ENCODE measurements at regions not wholly inside any gene's neighbourhood (a gene's known extent, or its start where the extent isn't known, plus 50 kb on each side); places are given as distances from the start of the nearest gene placed in this dataset.

GRCh38 chr18:78165525-78165924, 814.1 kb upstream of the SALL3 start:
- DNase-seq = no peak

DNA sequence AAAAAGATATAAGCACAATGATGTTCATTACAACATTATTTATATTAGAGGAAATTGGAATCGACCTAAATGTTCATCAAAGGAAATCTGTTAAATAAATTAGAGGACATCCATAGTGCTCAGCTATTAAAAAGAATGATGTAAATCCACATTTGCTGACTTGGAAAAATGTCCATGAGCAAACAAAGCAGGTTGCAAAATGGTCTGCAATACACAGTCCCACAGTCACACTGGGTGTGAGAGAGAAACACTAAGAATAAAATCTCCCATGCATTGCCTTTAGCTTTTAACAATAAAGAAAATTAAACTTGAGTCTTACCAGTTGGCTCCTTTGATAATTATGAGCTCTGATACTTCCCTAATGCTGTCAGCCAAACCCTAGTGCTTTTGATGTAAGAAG, 811.1 kb upstream of the SALL3 start:
- no peak for DNase-seq

GRCh38 chr18:78169174-78169864, 810.3 kb upstream of the SALL3 start:
- no peak for DNase-seq

DNA sequence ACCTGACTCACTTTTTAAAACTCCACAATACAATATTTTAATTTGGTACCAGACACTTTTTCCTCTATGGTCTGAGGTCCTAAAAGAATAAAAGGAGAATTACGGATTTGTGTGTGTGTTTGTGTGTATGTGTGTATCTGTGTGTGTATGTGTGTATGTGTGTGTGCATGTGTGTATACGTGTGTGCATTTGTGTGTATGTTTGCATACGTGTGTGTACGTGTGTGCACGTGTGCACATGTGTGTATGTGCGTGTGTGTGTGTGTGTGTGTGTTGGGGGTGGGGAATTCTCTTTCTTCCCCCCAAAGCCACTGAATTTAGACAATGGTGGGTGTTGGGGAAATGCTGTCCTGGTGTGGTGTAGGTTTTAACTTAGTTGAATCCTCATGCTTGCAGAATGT, 807.7 kb upstream of the SALL3 start:
- no peak for DNase-seq

- DNase-seq = no peak
Measured at GRCh38 chr18:78174737-78175136, 804.9 kb upstream of the SALL3 start.

DNA sequence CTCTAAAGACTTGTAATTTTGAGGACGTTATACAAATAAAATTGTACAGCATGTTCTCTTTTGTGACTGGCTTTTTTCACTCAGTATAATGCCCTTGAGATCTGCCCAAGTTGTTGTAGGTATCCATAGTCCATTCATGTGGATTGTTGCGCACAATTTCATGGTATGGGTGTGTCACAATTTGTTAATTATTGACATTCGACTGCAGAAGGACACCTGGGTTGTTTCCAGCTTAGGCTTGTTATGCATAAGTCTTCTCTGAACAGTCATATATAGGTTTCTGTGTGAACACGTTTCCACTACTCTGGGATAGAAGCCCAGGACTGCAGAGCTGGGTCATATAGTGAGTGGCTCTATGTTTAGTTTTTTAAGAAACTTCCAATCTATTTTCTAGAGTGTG, 800.8 kb upstream of the SALL3 start:
- no peak for DNase-seq

DNA sequence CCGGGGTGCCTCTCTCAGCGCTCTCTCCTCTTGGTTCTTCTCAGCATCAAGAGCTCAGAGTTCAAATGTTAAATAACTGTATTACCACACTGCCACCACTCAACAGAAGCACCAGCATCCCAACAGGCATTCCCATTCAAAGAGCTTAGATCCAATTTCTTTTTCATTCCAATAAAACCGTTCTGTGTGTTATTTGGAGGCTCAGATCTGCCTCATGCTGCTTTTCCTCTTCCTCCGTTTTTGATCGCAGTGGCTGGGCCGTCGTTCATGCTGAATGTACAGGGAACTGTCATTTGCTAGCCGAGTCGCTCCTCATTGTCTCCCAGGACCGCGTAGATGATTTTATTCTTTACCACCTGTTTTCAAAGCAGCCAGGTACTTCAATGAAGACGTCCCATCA, 798.9 kb upstream of the SALL3 start:
- DNase-seq = no peak

- no peak for DNase-seq
Measured at GRCh38 chr18:78183815-78184214, 795.8 kb upstream of the SALL3 start.

DNA sequence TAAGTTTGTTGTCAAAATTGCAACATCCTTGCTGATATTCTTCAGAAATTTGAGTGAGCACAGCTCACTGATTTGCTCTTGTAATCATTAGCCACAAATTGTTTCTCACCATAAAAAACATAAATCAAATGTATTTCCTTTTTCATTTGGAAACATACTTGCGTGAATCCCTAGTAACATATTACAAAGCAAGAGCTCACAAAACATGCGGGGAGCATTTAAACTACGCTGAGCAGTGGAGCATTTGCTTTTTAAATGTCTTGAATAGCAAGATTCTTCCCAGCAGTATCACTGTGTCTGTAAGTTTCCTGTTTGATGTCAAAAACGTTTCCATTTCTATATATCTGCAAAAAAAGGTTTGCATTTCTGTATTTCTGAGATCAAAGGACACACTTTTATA, 788.3 kb upstream of the SALL3 start:
- no peak for DNase-seq

DNA sequence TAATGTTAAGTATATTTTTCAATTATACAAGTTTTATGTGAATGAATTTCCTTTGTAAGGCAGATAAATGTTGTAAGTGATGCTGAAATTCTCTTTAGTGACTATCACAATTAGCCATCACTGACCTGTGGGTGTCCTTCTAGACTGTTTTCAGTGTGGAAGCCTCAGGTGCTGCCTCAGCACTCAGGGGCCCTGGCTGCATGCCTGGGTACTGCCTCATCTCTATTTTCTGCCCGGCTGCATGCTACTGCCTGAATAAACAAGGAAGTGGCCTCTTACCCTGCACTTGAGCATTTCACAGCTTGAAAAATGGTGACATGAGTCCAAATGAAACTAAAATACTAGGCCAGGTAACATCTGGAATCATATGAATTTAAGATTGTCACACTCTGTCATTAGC, 787.6 kb upstream of the SALL3 start:
- DNase-seq = no peak

DNA sequence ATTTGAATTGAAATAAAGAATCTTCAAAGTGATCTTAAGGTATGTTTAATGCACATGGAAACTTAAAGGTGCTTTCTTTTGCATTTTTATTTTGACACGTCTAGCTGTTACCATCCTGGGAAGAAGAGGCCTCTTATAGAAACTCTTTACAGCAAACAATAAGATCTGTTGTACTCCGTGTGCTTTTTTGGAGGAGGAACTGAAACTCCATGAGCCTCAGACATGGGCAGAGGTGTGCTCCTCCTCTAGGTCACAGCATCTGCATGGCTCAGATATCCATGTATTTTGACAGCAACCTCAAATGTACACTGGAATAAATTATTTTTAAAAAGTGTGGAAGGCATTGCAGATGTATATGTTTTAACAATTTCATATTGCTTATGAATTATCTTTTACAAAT, 783.3 kb upstream of the SALL3 start:
- no peak for DNase-seq

GRCh38 chr18:78199002-78199401, 780.6 kb upstream of the SALL3 start:
- DNase-seq = no peak

DNA sequence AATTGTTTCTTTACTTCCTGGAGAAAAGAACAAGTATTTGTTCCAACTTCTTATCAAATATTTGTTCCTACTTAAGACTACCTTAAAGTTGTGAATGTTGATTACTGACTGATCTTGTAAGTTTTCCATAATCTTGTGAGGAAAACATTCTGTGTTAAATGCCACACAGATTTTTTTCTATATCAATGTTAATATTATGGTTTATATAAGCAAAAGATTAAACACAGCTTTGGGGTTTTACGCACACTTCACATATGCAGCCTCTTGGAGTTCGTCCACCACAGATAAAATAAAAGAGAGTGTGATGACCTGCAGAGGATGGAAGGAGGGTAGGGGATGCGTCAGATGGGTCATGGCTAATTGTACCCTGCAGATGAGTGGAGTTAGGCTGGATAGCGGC, 780.0 kb upstream of the SALL3 start:
- DNase-seq = no peak

DNA sequence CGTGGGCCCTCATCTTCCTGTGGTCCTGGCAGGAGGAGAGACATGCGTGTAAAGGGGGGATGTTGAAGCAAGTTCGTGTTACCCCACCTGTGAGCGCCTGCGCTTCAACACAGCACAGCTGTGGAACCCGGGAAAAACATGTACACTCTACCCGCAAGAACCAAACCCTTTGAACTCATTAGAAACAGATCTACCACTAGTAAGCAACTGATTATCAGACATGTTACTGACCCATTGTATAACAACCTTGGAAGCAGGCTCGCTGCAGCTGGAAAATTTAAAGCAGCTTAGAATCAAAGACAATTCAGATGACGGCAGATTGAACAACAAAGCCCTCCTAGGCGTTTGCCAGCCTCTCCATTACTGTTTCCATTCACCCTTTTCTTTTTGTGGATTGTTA, 771.7 kb upstream of the SALL3 start:
- no peak for DNase-seq

- DNase-seq = no peak
Measured at GRCh38 chr18:78208461-78208860, 771.2 kb upstream of the SALL3 start.

GRCh38 chr18:78213361-78213994, 766.1 kb upstream of the SALL3 start:
- DNase-seq = no peak

DNA sequence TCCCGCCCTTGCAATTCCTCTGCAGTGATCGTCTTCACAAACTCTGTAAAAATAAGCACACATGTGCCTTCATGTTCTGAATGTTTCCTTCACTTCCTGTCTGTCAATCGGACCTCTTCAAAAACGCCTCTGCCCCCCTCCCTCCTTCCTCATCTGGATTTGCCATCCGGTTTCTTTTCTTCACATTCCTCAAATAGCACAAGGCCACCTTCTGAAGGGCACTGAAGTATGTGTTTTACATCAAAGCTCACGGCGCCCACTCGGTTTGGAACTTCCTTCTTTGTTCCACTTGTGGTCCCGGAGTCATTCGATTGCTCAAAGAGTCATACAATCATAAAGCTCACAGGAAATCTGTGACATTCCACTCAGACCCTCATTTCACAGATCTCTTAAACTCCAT, 758.1 kb upstream of the SALL3 start:
- no peak for DNase-seq

- no peak for DNase-seq
Measured at GRCh38 chr18:78228974-78229373, 750.6 kb upstream of the SALL3 start.

GRCh38 chr18:78230911-78231310, 748.7 kb upstream of the SALL3 start:
- no peak for DNase-seq

DNA sequence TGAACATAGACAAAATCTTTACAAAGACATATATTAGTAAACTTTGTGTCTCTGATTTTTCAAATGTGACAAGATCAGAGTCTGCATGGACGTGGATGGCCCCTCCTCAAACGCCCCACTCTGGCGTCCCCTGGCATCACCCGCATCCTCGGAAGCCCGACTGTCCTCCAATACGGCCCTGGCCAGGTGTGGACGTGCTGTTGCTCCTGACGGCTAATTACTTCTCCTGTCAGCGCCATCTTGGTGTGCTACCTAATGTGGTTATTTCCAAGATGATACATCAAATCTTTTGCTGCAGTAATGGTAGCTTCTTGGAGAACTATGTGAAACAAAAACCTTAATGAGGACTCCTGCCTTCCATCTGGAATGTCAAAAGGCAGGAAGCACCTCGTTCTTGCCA, 747.4 kb upstream of the SALL3 start:
- no peak for DNase-seq

DNA sequence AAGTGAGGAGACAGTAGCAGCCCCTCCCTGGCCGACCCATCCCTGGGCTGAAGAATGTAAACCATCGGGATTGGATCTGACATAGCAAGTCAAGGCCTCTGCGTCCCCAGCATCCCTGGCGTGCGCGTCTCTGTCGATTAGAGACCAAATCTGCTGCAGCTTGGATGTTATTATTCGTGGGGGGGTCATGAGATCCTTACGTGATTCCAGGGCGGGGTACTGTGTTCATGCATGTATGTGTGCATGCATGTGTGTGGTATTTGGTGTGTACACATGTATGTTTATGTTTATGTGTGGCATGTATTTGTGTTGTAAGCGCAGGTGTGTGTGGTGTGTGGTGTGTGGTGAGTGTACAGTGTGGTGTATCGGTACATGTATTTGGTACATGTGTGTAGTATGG, 741.8 kb upstream of the SALL3 start:
- no peak for DNase-seq

DNA sequence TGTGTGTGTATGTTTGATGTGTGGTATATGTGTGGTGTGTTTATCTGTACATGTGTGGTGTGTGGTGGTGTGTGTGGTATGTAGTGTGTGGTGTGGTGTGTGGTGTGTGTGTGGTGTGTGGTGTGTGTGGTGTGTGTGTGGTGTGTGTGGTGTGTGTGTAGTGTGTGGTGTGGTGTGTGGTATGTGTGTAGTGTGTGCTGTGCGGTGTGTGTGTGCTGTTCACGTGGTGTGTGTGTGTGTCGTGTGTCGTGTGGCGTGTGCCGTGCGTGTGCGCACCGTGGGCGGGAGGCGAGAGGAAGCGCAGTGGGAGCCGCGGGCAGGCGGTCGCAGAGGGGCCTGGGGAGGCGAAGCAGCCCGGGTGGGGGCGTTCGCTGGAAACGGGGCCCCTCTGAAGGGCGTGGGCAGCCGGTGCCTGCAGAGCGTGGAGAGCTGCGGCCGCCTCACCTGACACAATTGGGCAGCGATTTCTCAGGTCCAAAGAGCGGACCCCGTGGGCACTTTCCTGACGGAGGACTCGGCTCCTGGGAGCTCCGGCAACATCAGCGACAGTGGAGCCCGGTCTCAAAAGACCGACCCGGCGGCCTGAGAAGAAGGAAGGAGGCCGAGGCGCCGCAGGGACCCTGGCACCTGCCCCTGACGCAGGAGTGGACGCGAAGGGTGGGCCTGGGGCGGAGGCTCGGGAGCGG, 741.1 kb upstream of the SALL3 start:
- DNase-seq = no peak

DNA sequence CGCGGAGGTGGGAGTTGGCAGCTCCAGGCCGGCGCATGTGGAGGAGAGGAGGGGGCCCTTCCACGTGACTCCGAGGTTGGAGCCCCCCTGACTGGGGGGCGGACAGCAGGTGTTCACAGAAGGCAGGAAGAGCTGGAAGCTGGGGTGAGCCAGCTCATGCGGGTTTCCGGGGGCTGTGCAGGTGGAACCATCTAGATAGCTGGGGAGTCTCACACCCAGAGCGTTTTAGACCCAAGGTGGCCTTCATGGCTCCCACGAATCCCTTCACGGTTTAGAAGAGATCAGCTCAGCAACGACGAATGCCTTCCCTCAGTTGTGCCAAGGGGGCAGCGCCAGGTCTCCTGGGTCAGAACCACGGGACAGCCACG, 740.5 kb upstream of the SALL3 start:
- DNase-seq = no peak

- no peak for DNase-seq
Measured at GRCh38 chr18:78240101-78240500, 739.5 kb upstream of the SALL3 start.
